RWPE2 (cell line): ENCODE measurements at regions not wholly inside any gene's neighbourhood (a gene's known extent, or its start where the extent isn't known, plus 50 kb on each side); places are given as distances from the start of the nearest gene placed in this dataset.
A peak's percentile ranks its signal among the peaks of the same experiment; 100 is the strongest.

Experiments
- ATAC-seq: fragments of 200-7000 bp; cut with Tn5 transposase; 3 replicates; pipeline ENCODE4 v1.9.1; 2021; ENCODE audit warnings: low read depth
- DNase-seq: peaks from one replicate; pipeline ENCODE4 v3.0.0-alpha.2; 2020; ENCODE audit warnings: low spot score
- H3K27ac ChIP-seq: fragments of 450-650 bp; 2 replicates; pipeline ENCODE4 v1.5.1; 2017; ENCODE audit warnings: mild to moderate bottlenecking; ENCODE audit not compliant: poor library complexity, severe bottlenecking
- H3K27me3 ChIP-seq: fragments of 250-450 bp; sonication (Bioruptor Pico); 2 replicates; pipeline ENCODE4 v1.5.1; 2021; ENCODE audit warnings: mild to moderate bottlenecking, moderate library complexity; ENCODE audit not compliant: insufficient read depth, poor library complexity, severe bottlenecking
- H3K36me3 ChIP-seq: fragments of 250-450 bp; sonication (Bioruptor Pico); 2 replicates; pipeline ENCODE4 v1.5.1; 2020; ENCODE audit warnings: low read depth, mild to moderate bottlenecking, moderate library complexity
- H3K4me1 ChIP-seq: fragments of 250-450 bp; sonication (Bioruptor Pico); 2 replicates; pipeline ENCODE4 v1.5.1; 2021; ENCODE audit warnings: mild to moderate bottlenecking, moderate library complexity; ENCODE audit not compliant: insufficient read depth, poor library complexity, severe bottlenecking
- H3K4me3 ChIP-seq: fragments of 250-450 bp; sonication (Bioruptor Pico); 2 replicates; pipeline ENCODE4 v1.5.1; 2021; ENCODE audit warnings: mild to moderate bottlenecking, moderate library complexity; ENCODE audit not compliant: severe bottlenecking
- H3K9me3 ChIP-seq: fragments of 250-450 bp; sonication (Bioruptor Pico); 2 replicates; pipeline ENCODE4 v1.5.1; 2021; ENCODE audit warnings: mild to moderate bottlenecking, moderate library complexity; ENCODE audit not compliant: severe bottlenecking
- CTCF ChIP-seq: fragments of 450-650 bp; IDR thresholded peaks from one replicate; pipeline ENCODE4 v1.5.1; 2017; ENCODE audit warnings: mild to moderate bottlenecking, moderate library complexity; ENCODE audit not compliant: poor library complexity, severe bottlenecking

GRCh38 chr1:106677181-106677580 lies 379.3 kb upstream of the PRMT6 start:
- H3K36me3 ChIP-seq, result no peaks in the 10 kb centered on the region
- H3K4me3 ChIP-seq, result no peak overlapping the region
- no peak overlapping the region for H3K27ac ChIP-seq
- DNase-seq, result no peak
- no peaks in the 10 kb centered on the region for H3K9me3 ChIP-seq
- peak; percentile 44; the same call in 1 of the 3 replicates for ATAC-seq
- no peaks in the 10 kb centered on the region for H3K27me3 ChIP-seq
- TF ChIP-seq CTCF, result no peak
- peaks cover 37% of the 10 kb centered on the region for H3K4me1 ChIP-seq

GRCh38 chr1:106677721-106678120 lies 378.8 kb upstream of the PRMT6 start:
- no peak overlapping the region for H3K27ac ChIP-seq
- no peak for DNase-seq

GRCh38 chr1:106678279-106679050 lies 378.0 kb upstream of the PRMT6 start:
- Histone ChIP-seq H3K27ac (peak overlapping the region; percentile 28), H3K27me3 (no peaks in the 10 kb centered on the region), H3K36me3 (no peaks in the 10 kb centered on the region), H3K4me3 (no peak overlapping the region), H3K9me3 (no peaks in the 10 kb centered on the region), H3K4me1 (peaks cover 37% of the 10 kb centered on the region)
- DNase-seq, result no peak
- TF ChIP-seq CTCF, result no peak
- ATAC-seq, result peak; percentile 90

More at GRCh38 chr1:106677721-106678120, 378.8 kb upstream of the PRMT6 start:
- H3K9me3 ChIP-seq, result no peaks in the 10 kb centered on the region
- no peaks in the 10 kb centered on the region for H3K36me3 ChIP-seq
- H3K4me3 ChIP-seq, result no peak overlapping the region
- no peaks in the 10 kb centered on the region for H3K27me3 ChIP-seq
- H3K4me1 ChIP-seq, result peaks cover 37% of the 10 kb centered on the region
- ATAC-seq, result no peak
- TF ChIP-seq CTCF, result no peak

- H3K27me3 ChIP-seq, result no peaks in the 10 kb centered on the region
- no peak for ATAC-seq
- no peaks in the 10 kb centered on the region for H3K36me3 ChIP-seq
- no peak overlapping the region for H3K27ac ChIP-seq
- H3K4me1 ChIP-seq, result peaks cover 37% of the 10 kb centered on the region
- H3K4me3 ChIP-seq, result no peak overlapping the region
- H3K9me3 ChIP-seq, result no peaks in the 10 kb centered on the region
- TF ChIP-seq CTCF, result no peak
- DNase-seq, result no peak
Observed at GRCh38 chr1:106680216-106680615, 376.3 kb upstream of the PRMT6 start.

GRCh38 chr1:106680776-106681344 lies 375.6 kb upstream of the PRMT6 start:
- peaks cover 34% of the 10 kb centered on the region for H3K4me1 ChIP-seq
- H3K27me3 ChIP-seq, result no peaks in the 10 kb centered on the region
- no peak overlapping the region for H3K4me3 ChIP-seq
- DNase-seq (no peak), ATAC-seq (no peak)
- TF ChIP-seq CTCF, result no peak
- H3K36me3 ChIP-seq, result no peaks in the 10 kb centered on the region
- no peaks in the 10 kb centered on the region for H3K9me3 ChIP-seq
- H3K27ac ChIP-seq, result no peak overlapping the region
